HG03520 (cell line): ENCODE measurements at regions not wholly inside any gene's neighbourhood (a gene's known extent, or its start where the extent isn't known, plus 50 kb on each side); places are given as distances from the start of the nearest gene placed in this dataset.

Source experiments
- ATAC-seq: cut with Tn5 transposase; IDR thresholded peaks from one replicate; pipeline ENCODE4 v1.9.1; 2021; ENCODE audit warnings: mild to moderate bottlenecking, moderate library complexity; ENCODE audit not compliant: unreplicated experiment

DNA sequence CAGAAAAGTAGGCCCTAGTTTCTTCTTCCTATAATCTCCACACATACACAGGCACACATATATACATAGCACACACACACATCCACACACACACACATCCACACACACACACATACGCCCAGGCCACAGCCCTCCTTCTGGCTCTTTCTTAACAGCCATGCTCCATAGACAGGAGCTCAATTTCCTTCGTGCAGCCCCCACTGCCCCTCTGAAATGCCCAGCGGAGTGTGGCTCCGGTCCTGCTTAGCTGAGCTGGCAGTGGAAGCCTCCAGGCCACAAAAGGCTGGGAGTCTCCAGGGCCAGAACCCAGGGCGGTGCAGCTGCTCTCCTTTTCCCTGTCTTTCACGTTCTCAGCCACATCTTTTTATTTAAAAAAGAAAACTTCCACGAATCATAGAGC, 282.9 kb upstream of the IGFBP3 start:
- ATAC-seq: no peak

DNA sequence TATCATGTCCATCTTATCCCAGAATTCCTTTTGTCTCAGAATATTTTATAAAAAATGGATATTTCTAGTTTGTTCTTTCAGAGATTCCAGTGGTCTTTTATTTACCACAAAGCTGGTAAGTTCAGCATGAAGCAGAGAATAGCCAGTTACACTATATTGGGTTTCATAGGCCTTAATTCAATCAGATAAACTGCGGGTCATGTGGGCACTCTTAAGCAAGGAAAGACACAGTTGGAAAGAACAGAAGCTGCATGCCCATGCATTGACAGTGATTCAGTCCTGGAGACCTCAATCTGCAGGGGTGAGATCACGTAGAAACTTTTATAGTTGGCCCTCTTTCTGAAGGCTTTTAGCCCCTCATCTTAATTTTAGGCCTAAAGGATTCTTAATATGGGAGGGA, 281.3 kb upstream of the IGFBP3 start:
- ATAC-seq: no peak

DNA sequence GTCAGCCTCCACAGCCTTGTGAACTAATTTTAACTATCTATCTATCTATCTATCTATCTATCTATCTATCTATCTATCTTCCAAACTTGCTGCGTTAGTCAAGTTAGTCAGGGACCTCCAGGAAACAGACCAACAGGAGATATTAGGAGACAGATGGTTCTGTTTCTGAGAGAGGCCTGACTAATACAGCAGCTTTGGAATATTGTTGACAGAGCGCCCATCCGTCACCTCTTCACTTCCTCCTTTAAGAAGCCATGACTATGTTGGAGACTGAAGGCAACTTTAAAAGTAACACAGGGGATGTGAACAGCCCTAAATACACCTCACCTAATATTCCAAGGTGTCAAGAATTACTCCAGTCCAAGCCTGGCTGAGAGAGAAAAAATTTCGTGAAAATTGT, 280.9 kb upstream of the IGFBP3 start:
- ATAC-seq: no peak

GRCh38 chr7:46198701-46199100, 277.6 kb upstream of the IGFBP3 start:
- ATAC-seq: no peak

DNA sequence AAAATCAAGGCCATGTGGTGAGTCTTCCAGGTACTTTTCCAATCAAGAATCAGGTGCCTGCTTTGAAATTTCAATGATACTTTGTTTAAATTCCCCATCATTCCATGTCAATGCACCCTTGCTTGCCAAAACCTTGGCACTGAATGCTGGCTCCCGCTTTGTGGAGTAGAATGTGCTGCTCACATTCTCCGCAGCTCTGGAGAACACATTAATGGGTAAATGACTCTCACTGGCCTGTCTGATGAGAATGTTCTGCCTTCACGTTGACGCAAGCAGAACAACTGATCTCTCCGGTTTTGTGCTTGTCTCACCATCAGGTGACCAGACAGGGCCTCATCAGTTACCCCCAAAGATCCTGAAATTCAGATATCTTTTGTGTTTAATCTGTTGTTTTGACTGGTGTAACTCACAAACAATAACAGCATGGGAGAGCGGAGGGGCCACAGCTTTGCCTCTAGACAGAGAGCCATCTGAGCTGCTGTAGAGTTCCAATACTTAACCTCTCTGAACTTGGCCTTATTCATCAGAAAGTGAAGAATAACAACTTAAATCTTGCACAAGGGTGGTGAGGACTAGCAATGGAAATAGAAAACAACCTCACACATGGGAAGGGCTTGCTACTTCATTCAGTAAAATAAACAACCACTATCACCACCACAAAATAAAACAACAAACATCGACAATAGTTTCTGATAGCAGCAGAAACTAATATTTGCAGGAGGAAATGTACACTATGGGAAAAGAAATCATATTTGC, 276.9 kb upstream of the IGFBP3 start:
- ATAC-seq: no peak

GRCh38 chr7:46195934-46196333, 274.9 kb upstream of the IGFBP3 start:
- ATAC-seq: no peak

- ATAC-seq: no peak
Measured at GRCh38 chr7:46192271-46192670, 271.2 kb upstream of the IGFBP3 start.

DNA sequence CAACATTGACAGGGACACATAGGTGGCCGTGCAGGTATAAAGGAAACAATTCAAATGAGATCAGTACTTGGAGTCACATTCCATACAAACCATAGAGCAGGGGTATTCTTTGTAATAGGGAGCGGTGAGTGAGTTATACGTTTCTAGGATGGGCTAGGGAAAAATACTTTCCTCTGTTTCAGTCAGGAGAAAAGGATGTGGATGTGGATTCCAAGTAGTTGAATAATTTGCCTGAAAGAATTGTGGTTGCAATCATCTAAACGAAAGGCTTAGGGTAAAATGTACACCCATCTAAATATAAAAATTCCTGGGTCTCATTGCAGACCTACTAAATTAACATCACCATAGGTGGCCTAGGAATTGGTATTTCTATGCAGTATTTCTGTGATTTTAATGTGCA, 270.7 kb upstream of the IGFBP3 start:
- ATAC-seq: no peak

- no peak for ATAC-seq
Measured at GRCh38 chr7:46191296-46191695, 270.2 kb upstream of the IGFBP3 start.

DNA sequence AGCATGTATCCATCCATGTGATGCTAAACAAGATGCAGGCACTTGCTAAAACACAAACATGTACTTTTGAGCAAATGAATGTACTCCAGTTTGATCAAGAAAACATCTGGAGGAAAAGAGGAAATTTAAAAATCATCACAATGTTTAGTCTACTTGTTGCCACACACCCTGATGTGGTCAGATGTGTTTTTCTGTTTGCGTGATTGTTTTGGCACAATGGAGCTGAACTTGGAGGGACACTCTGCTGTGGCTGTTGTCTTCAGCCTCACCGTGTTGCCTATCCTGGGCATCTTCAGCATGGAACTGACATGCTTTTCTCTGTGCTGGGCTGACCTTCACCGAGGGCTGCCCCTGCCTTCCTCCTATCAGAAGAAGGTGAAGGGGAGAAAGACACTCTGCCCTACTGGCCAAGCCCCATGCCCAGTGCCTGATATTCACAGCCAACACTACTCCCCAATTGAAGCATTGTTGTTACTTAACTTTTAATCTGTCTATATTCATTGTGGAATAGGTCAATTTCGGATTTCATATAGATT, 268.3 kb upstream of the IGFBP3 start:
- no peak for ATAC-seq

GRCh38 chr7:46186131-46186530, 265.1 kb upstream of the IGFBP3 start:
- ATAC-seq: no peak

GRCh38 chr7:46179061-46179610, 258.1 kb upstream of the IGFBP3 start:
- ATAC-seq: no peak

DNA sequence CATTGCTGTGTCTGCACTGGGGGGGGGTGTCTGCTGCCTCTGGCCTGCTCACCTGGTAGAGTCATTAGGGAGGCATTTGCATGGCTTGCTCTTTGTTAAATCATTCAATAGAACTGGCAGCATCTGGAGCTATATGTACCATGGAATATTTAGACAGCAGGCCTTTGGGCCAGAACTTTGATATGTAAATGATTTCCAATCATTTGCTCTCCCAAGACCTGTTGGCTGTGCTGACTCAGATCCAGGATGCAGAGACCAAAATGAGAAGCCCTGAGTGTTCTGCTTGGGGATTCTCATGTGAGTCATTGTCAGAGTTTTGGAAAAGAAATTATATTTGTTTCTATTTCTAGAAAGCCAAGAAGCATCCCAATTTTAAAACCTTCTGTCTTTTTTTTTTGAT, 257.6 kb upstream of the IGFBP3 start:
- no peak for ATAC-seq

DNA sequence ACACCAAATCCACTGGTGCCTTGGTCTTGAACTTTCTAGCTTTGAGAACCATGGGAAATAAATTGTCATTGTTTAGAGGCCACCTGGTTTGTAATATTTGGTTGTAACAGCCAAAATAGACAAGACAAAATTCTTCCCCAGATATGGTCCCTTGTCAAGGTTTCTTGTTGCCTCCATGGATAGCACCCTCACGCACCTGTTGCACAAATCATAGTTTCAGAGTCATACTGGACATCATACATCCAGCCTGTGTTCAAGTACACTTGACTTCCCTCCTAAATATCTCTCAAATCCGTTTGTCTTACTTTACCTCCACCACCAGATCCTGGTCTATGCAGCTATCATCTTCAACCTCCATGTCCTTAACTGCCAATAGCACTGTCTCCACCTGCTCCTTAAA, 256.7 kb upstream of the IGFBP3 start:
- no peak for ATAC-seq

- ATAC-seq: no peak
Measured at GRCh38 chr7:46175221-46175620, 254.1 kb upstream of the IGFBP3 start.

GRCh38 chr7:46174196-46174580, 253.1 kb upstream of the IGFBP3 start:
- ATAC-seq: no peak

DNA sequence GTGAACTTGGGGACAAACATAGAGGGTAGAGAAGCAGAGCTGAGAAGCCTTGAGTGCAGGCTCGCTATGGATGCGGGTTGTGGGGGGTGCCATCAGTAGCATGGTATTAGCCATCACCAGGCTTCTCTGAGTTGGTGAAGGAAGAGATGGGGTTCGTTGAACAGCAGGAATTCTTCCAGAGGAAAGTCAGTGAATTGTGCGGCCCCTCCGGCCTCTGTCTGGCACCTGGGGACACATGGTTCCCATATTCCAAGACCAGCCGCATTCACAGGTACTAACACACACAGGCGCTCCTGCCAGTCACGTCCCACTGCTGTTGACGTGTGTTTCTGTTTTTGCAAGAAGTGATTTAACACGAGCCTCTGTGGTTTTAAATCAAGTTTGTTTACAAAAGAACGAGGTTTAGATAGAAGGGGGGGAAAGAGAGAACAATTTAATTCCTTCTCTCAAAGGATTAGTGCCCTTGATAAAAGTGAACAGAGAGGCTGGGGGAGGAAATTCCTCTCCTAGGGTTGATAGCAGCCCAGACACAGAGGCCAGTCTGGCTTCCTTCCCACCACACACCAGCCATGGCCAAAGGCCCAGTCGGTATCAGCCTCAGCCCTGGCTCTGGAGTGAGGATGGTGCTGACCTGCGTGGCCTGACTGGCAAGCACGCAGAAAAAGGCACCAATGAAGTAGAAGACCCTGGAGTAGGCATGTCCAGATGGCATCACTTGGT, 252.6 kb upstream of the IGFBP3 start:
- ATAC-seq: no peak

DNA sequence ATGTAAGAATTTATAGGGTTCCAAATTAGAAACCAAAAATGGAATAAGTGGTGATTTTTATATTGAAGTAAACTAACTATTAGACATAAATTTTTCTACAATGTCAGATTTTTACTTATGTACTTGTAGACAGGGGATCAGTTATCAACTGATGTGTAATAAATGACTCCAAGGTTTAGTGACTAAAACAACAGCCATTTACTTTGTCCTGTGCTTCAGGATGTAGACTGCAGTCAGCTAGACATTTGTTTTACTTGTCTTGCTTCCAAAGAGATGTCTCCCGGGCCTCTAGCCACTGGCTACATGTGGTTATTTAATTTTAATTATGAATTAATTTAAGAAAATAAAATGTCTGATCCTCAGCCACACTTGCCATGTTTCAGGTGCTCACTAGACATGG, 249.7 kb upstream of the IGFBP3 start:
- ATAC-seq: no peak

GRCh38 chr7:46170021-46170420, 248.9 kb upstream of the IGFBP3 start:
- ATAC-seq: no peak

- ATAC-seq: no peak
Measured at GRCh38 chr7:46169384-46169755, 248.3 kb upstream of the IGFBP3 start.

GRCh38 chr7:46168671-46169383, 247.8 kb upstream of the IGFBP3 start:
- no peak for ATAC-seq
